IMR-90 (cell line): ENCODE measurements at regions not wholly inside any gene's neighbourhood (a gene's known extent, or its start where the extent isn't known, plus 50 kb on each side); places are given as distances from the start of the nearest gene placed in this dataset.
"Not testable (repeated sequence)": the region's sequence is repeated elsewhere in the genome, so short reads cannot be mapped to it uniquely, and the experiment has no call there.

Source experiments
- ATAC-seq: fragments of 200-7000 bp; cut with Tn5 transposase; 2 replicates; pipeline ENCODE4 v1.9.1; 2020; ENCODE audit warnings: low read depth, mild to moderate bottlenecking, moderate library complexity
- BruUV-seq: library from RNA; stranded (reverse); fragments of 400-500 nt; replicated peaks from 2 replicates; lab custom pipeline; 2021; lab: Mats Ljungman, UMichigan
- CTCF ChIA-PET: fragments of 300-600 bp; formaldehyde crosslinking; extraction: SDS; loops from one replicate; lab custom pipeline; 2021; ENCODE audit warnings: antibody characterized with exemption; lab: Yijun Ruan, JAX
- POLR2A ChIA-PET: fragments of 300-600 bp; sonication (Branson Sonifier 250); formaldehyde crosslinking; loops from one replicate; lab custom pipeline; 2022; ENCODE audit warnings: antibody characterized with exemption; ENCODE audit not compliant: unreplicated experiment; lab: Charles Lee
- DNase-seq: peaks from one replicate; pipeline ENCODE4 v3.0.0; 2013
- H2AFZ ChIP-seq: replicated peaks from 2 replicates; pipeline ENCODE3; 2013; ENCODE audit warnings: low read length, mild to moderate bottlenecking; ENCODE audit not compliant: poor library complexity
- H2AK5ac ChIP-seq: 2 replicates; pipeline ENCODE4 v1.6.1; 2013; ENCODE audit warnings: low read depth, low read length, inconsistent platforms
- H2AK9ac ChIP-seq: replicated peaks from 2 replicates; pipeline ENCODE3; 2013; ENCODE audit warnings: mild to moderate bottlenecking, low read depth, low read length, moderate library complexity; ENCODE audit not compliant: poor library complexity
- H2BK120ac ChIP-seq: 2 replicates; pipeline ENCODE4 v1.6.1; 2013; ENCODE audit warnings: low read depth, low read length, inconsistent platforms
- H2BK15ac ChIP-seq: 3 replicates; pipeline ENCODE4 v1.6.1; 2013; ENCODE audit warnings: low read depth, low read length, inconsistent platforms
- H2BK20ac ChIP-seq: 2 replicates; pipeline ENCODE4 v1.6.1; 2013; ENCODE audit warnings: low read depth, mild to moderate bottlenecking, inconsistent platforms, low read length, moderate library complexity
- H2BK5ac ChIP-seq: 2 replicates; pipeline ENCODE4 v1.6.1; 2013; ENCODE audit warnings: mild to moderate bottlenecking, low read depth, low read length, inconsistent platforms; ENCODE audit not compliant: poor library complexity, severe bottlenecking
- H3K14ac ChIP-seq: replicated peaks from 2 replicates; pipeline ENCODE4 v1.6.1; 2013; ENCODE audit warnings: low read depth, low read length, inconsistent platforms
- H3K18ac ChIP-seq: 2 replicates; pipeline ENCODE4 v1.6.1; 2013; ENCODE audit warnings: low read depth, low read length, control low read depth
- H3K23ac ChIP-seq: 2 replicates; pipeline ENCODE4 v1.6.1; 2013; ENCODE audit warnings: low read depth, low read length, inconsistent platforms
- H3K27ac ChIP-seq: 2 replicates; pipeline ENCODE4 v1.5.1; 2013; ENCODE audit warnings: mild to moderate bottlenecking, control low read depth, low read length; ENCODE audit not compliant: insufficient read depth
- H3K27me3 ChIP-seq: 2 replicates; pipeline ENCODE4 v1.6.1; 2013; ENCODE audit warnings: low read length; ENCODE audit not compliant: control insufficient read depth, insufficient read depth
- H3K36me3 ChIP-seq: 2 replicates; pipeline ENCODE4 v1.6.1; 2013; ENCODE audit warnings: low read length, mixed read lengths; ENCODE audit not compliant: control insufficient read depth, insufficient read depth
- H3K4ac ChIP-seq: 2 replicates; pipeline ENCODE4 v1.6.1; 2013; ENCODE audit warnings: low read depth, low read length, inconsistent platforms
- H3K4me1 ChIP-seq: 2 replicates; pipeline ENCODE4 v1.6.1; 2013; ENCODE audit warnings: low read length, mixed read lengths; ENCODE audit not compliant: control insufficient read depth, insufficient read depth
- H3K4me2 ChIP-seq: 2 replicates; pipeline ENCODE4 v1.6.1; 2013; ENCODE audit warnings: low read depth, mild to moderate bottlenecking, control low read depth, low read length, moderate library complexity
- H3K4me3 ChIP-seq: 2 replicates; pipeline ENCODE4 v1.5.1; 2013; ENCODE audit warnings: low read depth, mild to moderate bottlenecking, control low read depth, low read length, moderate library complexity; ENCODE audit not compliant: insufficient read depth
- H3K56ac ChIP-seq: 2 replicates; pipeline ENCODE4 v1.6.1; 2013; ENCODE audit warnings: low read length, inconsistent platforms; ENCODE audit not compliant: insufficient read depth; ENCODE audit errors: extremely low read depth
- H3K79me1 ChIP-seq, 2 experiments: 2 replicates each; pipeline ENCODE4 v1.6.1; 2013; ENCODE audit warnings: low read length in 2 of 2, inconsistent platforms in 1 of 2, low read depth in 1 of 2
- H3K9ac ChIP-seq: 2 replicates; pipeline ENCODE4 v1.6.1; 2013; ENCODE audit warnings: low read depth, low read length, control low read depth
- H3K9me1 ChIP-seq: 2 replicates; pipeline ENCODE4 v1.6.1; 2013; ENCODE audit warnings: low read length, inconsistent platforms; ENCODE audit not compliant: insufficient read depth
- H3K9me3 ChIP-seq: 2 replicates; pipeline ENCODE4 v1.6.1; 2013; ENCODE audit warnings: low read length; ENCODE audit not compliant: control insufficient read depth, insufficient read depth
- H4K20me1 ChIP-seq: 2 replicates; pipeline ENCODE4 v1.6.1; 2013; ENCODE audit warnings: low read length, inconsistent platforms; ENCODE audit not compliant: insufficient read depth
- H4K5ac ChIP-seq: 2 replicates; pipeline ENCODE4 v1.6.1; 2013; ENCODE audit warnings: mild to moderate bottlenecking, low read depth, low read length, control low read depth
- H4K8ac ChIP-seq, 2 experiments: 2 replicates each; pipeline ENCODE4 v1.6.1; 2013; ENCODE audit warnings: low read depth in 2 of 2, low read length in 2 of 2, control low read depth in 1 of 2, inconsistent platforms in 1 of 2
- H4K91ac ChIP-seq: 2 replicates; pipeline ENCODE4 v1.6.1; 2013; ENCODE audit warnings: low read depth, low read length, inconsistent platforms; ENCODE audit not compliant: insufficient read depth
- CHD1 ChIP-seq: IDR thresholded peaks from 2 replicates; pipeline ENCODE4 v1.6.1; 2012; ENCODE audit warnings: low read depth, low read length, improper control_type of control experiment
- ELK1 ChIP-seq: fragments of 150-350 bp; IDR thresholded peaks from 2 replicates; pipeline ENCODE4 v1.6.1; 2016; ENCODE audit warnings: low read depth, mild to moderate bottlenecking, low read length, moderate library complexity, borderline replicate concordance
- POLR2A ChIP-seq: IDR thresholded peaks from 2 replicates; pipeline ENCODE4 v1.6.1; 2012; ENCODE audit warnings: mild to moderate bottlenecking, low read depth, low read length
- RCOR1 ChIP-seq: IDR thresholded peaks from 2 replicates; pipeline ENCODE4 v1.6.1; 2012; ENCODE audit warnings: mild to moderate bottlenecking, low read length, improper control_type of control experiment; ENCODE audit not compliant: insufficient replicate concordance
- WGBS, 2 experiments: methylation state at CpG; one replicate each; pipeline versions ENCODE4 v1.1.5 to v1.1.7; 2013; ENCODE audit warnings: missing lambda C conversion rate in 2 of 2; ENCODE audit not compliant: insufficient read length in 1 of 2; ENCODE audit errors: extremely low coverage in 2 of 2; 5-methylcytosine and 5-hydroxymethylcytosine counted together
- dilution Hi-C: fragments of 300-500 bp; cut with HindIII; formaldehyde crosslinking; loops from one replicate; pipeline ENCODE4 v1.14.3; 2018; ENCODE audit warnings: low sequenced_read_pairs; ENCODE audit not compliant: unreplicated experiment
- in situ Hi-C: fragments of 300-500 bp; cut with MboI; formaldehyde crosslinking; loops from 3 replicates; pipeline ENCODE4 v1.14.3; 2019; ENCODE audit warnings: low sequenced_read_pairs, inconsistent platforms, mixed read lengths
- intact Hi-C: fragments of 100-400 bp; cut with micrococcal nuclease; formaldehyde crosslinking; loops from 2 replicates; pipeline ENCODE4 v1.10.0; 2022

DNA sequence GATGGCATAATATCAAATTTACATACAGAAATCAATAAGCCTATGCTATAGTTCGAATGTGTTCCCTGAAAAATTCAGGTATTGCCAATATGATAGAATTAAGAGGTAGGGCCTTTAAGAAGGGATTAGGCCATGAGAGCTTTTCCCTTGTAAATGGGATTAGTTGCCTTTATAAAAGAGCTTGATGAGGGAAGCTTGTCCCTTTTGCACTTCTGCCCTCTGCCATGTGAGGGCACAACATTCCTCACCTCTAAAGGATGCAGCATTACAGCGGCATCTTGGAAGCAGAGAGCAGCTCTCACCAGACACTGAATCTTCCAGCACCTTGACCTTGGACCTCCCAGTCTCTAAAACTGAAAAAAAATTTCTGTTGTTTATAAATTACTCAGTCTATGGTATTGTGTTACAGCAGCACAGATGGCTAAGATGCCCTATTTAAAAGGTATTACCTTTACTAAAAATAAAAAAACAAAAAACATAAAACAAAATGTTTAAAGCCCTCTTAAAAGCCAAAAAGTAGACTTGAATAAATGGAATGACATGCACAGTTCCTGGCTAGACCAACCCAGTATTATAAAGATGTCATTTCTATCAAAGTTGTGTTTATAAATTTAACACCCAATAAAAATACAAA lies 909.6 kb downstream of the REEP3 start:
- Histone ChIP-seq H2BK20ac (no peak overlapping the region), H4K5ac (no peak overlapping the region), H3K14ac (no peak overlapping the region), H3K9me1 (no peaks in the 10 kb centered on the region), H3K4me3 (no peak overlapping the region), H3K23ac (no peak overlapping the region), H3K9ac (no peak overlapping the region), H2AK9ac (no peak overlapping the region), H3K4me2 (no peak overlapping the region), H2AFZ (no peak overlapping the region), H3K27ac (no peak overlapping the region), H3K79me1 (no peaks in the 10 kb centered on the region), H4K91ac (no peak overlapping the region), H3K4ac (no peak overlapping the region), H4K8ac (no peak overlapping the region), H3K36me3 (no peaks in the 10 kb centered on the region), H2BK120ac (no peak overlapping the region), H3K27me3 (no peaks in the 10 kb centered on the region), H3K18ac (no peak overlapping the region), H4K20me1 (no peaks in the 10 kb centered on the region), H2BK15ac (no peak overlapping the region), H3K4me1 (no peaks in the 10 kb centered on the region), H2AK5ac (no peak overlapping the region), H2BK5ac (no peak overlapping the region), H3K56ac (no peak overlapping the region), H3K9me3 (no peaks in the 10 kb centered on the region)
- POLR2A ChIA-PET: no interaction called here
- TF ChIP-seq RCOR1: no peak
- TF ChIP-seq POLR2A: no peak
- no peak for TF ChIP-seq CHD1
- no peak for TF ChIP-seq ELK1
- no CpG with 5 or more reads among the region's 2 CpGs for WGBS, 2 experiments
- no TSS peak for BruUV-seq
- DNase-seq (no peak), ATAC-seq (peak; percentile 32)
- CTCF ChIA-PET: no interaction called here
- intact Hi-C loops: no loop called here
- dilution Hi-C loops: no loop called here
- in situ Hi-C loops: no loop called here

- H3K9me1 ChIP-seq, H3K4ac ChIP-seq, H3K4me1 ChIP-seq, H3K27ac ChIP-seq, H4K8ac ChIP-seq, H3K23ac ChIP-seq, POLR2A ChIA-PET, intact Hi-C loops, H3K9me3 ChIP-seq, H3K18ac ChIP-seq, H2AK5ac ChIP-seq, H3K9ac ChIP-seq, ATAC-seq, H4K20me1 ChIP-seq, H2AFZ ChIP-seq, H2BK20ac ChIP-seq, H3K4me3 ChIP-seq, H3K36me3 ChIP-seq, H3K79me1 ChIP-seq, H3K56ac ChIP-seq, CTCF ChIA-PET, H2BK5ac ChIP-seq, DNase-seq, H2BK120ac ChIP-seq, BruUV-seq, in situ Hi-C loops, H3K14ac ChIP-seq, H3K27me3 ChIP-seq, H2AK9ac ChIP-seq, H4K91ac ChIP-seq, dilution Hi-C loops, H2BK15ac ChIP-seq, H3K4me2 ChIP-seq, H4K5ac ChIP-seq: not testable (repeated sequence)
- 86% methylated on average over 6 of the region's 14 CpGs; no CpG with 5 or more reads in 1 of the 2 experiments for WGBS, 2 experiments
Measured at GRCh38 chr10:64441872-64442271, 920.7 kb downstream of the REEP3 start.
